IMR-90 (cell line): ENCODE measurements at regions not wholly inside any gene's neighbourhood (a gene's known extent, or its start where the extent isn't known, plus 50 kb on each side); places are given as distances from the start of the nearest gene placed in this dataset.

Source experiments
- CEBPB ChIP-seq: IDR thresholded peaks from 2 replicates; pipeline ENCODE4 v1.6.1; 2012; ENCODE audit warnings: low read depth, low read length, improper control_type of control experiment
- CTCF ChIP-seq: conservative IDR thresholded peaks from 2 replicates; pipeline ENCODE4 v1.5.1; 2012; ENCODE audit warnings: mild to moderate bottlenecking, low read depth, low read length, improper control_type of control experiment
- ELK1 ChIP-seq: fragments of 150-350 bp; IDR thresholded peaks from 2 replicates; pipeline ENCODE4 v1.6.1; 2016; ENCODE audit warnings: low read depth, mild to moderate bottlenecking, low read length, moderate library complexity, borderline replicate concordance
- MAFK ChIP-seq: IDR thresholded peaks from 2 replicates; pipeline ENCODE4 v1.6.1; 2012; ENCODE audit warnings: low read depth, low read length, improper control_type of control experiment
- POLR2A ChIP-seq: IDR thresholded peaks from 2 replicates; pipeline ENCODE4 v1.6.1; 2012; ENCODE audit warnings: mild to moderate bottlenecking, low read depth, low read length
- RCOR1 ChIP-seq: IDR thresholded peaks from 2 replicates; pipeline ENCODE4 v1.6.1; 2012; ENCODE audit warnings: mild to moderate bottlenecking, low read length, improper control_type of control experiment; ENCODE audit not compliant: insufficient replicate concordance

GRCh38 chr4:28799696-28800095 is 1920.5 kb upstream of the PCDH7 start:
- TF ChIP-seq CTCF = no peak
- no peak for TF ChIP-seq CEBPB
- TF ChIP-seq RCOR1 = no peak
- TF ChIP-seq POLR2A = no peak
- TF ChIP-seq ELK1 = no peak
- TF ChIP-seq MAFK = no peak
